ENCODE measurements at regions not wholly inside any gene's neighbourhood (a gene's known extent, or its start where the extent isn't known, plus 50 kb on each side); places are given as distances from the start of the nearest gene placed in this dataset.

- Histone ChIP-seq H3K27ac (no peak overlapping the region), H3K4me1 (no peaks in the 10 kb centered on the region)
- 81 to 82% methylated on average over 4 of the region's 4 CpGs for WGBS, 2 donors
These were observed 126.1 kb downstream of the ELAPOR2 start for GRCh38 chr7:86933295-86933845.

GRCh38 chr7:86932038-86932512, 127.4 kb downstream of the ELAPOR2 start:
- no peak for DNase-seq
- TF ChIP-seq CTCF (IDR thresholded peaks at IDR 0.05) (no peak), POLR2A (IDR thresholded peaks at IDR 0.05) (no peak)
- intact Hi-C loops (cut with DNase I; ENCODE audit: low total_unique reads) = loop anchor here (10.0 kb wide), 1 partner anchor 303 kb away; no protein-coding TSS in a partner anchor
- H3K27ac ChIP-seq = no peak overlapping the region
- H3K4me3 ChIP-seq = no peak overlapping the region
- no peaks in the 10 kb centered on the region for H3K36me3 ChIP-seq (ENCODE audit: low read depth, missing control alignments)
- WGBS, 2 donors = 63 to 75% methylated on average over 3 of the region's 3 CpGs
- H3K9me3 ChIP-seq = no peaks in the 10 kb centered on the region
- H3K4me1 ChIP-seq = no peaks in the 10 kb centered on the region
- H3K27me3 ChIP-seq = no peaks in the 10 kb centered on the region

More at GRCh38 chr7:86933295-86933845, 126.1 kb downstream of the ELAPOR2 start:
- no peaks in the 10 kb centered on the region for H3K27me3 ChIP-seq
- TF ChIP-seq CTCF (IDR thresholded peaks at IDR 0.05) = no peak
- TF ChIP-seq POLR2A (IDR thresholded peaks at IDR 0.05) = no peak
- DNase-seq = no peak
- intact Hi-C loops (cut with DNase I; ENCODE audit: low total_unique reads) = loop anchor here (10.0 kb wide), 1 partner anchor 301 kb away; no protein-coding TSS in a partner anchor
- H3K4me3 ChIP-seq = no peak overlapping the region
- H3K36me3 ChIP-seq (ENCODE audit: low read depth, missing control alignments) = no peaks in the 10 kb centered on the region
- H3K9me3 ChIP-seq = no peaks in the 10 kb centered on the region

- WGBS, 2 donors = 86 to 95% methylated on average over 2 of the region's 2 CpGs
- TF ChIP-seq CTCF (IDR thresholded peaks at IDR 0.05) = no peak
- no peak for TF ChIP-seq POLR2A (IDR thresholded peaks at IDR 0.05)
- Histone ChIP-seq H3K9me3 (no peaks in the 10 kb centered on the region), H3K4me3 (no peak overlapping the region), H3K27me3 (no peaks in the 10 kb centered on the region), H3K36me3 (ENCODE audit: low read depth, missing control alignments) (no peaks in the 10 kb centered on the region), H3K4me1 (no peaks in the 10 kb centered on the region), H3K27ac (no peak overlapping the region)
- intact Hi-C loops (cut with DNase I; ENCODE audit: low total_unique reads) = loop anchor here (10.0 kb wide), 1 partner anchor 303 kb away; no protein-coding TSS in a partner anchor
- DNase-seq = no peak
These were observed 128.0 kb downstream of the ELAPOR2 start for GRCh38 chr7:86931439-86931838.

DNA sequence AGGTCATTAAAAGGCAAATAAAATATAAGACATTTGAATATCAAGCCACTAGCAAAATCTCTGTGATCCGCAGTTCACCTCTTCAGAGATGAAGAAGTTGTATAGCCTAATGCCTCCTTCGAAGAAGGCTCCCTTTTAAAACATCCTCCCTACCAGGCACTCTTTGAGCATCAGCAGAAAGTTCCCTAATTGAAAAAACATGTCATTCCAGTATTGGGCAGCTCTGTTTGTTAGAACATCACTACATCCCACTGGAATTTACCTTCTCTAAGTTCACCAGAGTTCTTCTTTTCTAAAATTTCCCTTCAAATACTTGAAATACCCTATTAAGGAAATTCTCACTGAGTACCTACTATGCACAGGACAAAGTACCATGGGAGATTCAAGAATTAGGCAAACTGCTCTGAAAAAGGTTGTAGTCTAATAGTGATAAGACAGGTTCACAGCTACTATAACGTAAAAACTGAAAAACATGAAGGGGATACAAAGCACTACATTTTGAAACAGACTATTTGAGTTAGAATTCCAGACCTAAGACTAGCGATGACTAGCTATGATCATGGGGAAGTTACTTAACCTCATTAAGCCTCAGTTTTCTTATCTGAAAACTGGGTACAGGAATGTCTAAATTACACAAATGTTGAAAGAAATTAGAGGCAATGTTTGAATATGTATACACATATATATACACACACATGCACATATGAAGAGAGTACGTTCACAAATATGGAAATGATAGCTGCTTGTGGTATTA, 128.7 kb downstream of the ELAPOR2 start:
- H3K27ac ChIP-seq = no peak overlapping the region
- no peaks in the 10 kb centered on the region for H3K36me3 ChIP-seq (ENCODE audit: low read depth, missing control alignments)
- no peaks in the 10 kb centered on the region for H3K27me3 ChIP-seq
- H3K4me3 ChIP-seq = no peak overlapping the region
- TF ChIP-seq CTCF (IDR thresholded peaks at IDR 0.05) = no peak
- no peak for TF ChIP-seq POLR2A (IDR thresholded peaks at IDR 0.05)
- no peaks in the 10 kb centered on the region for H3K9me3 ChIP-seq
- no peaks in the 10 kb centered on the region for H3K4me1 ChIP-seq
- DNase-seq = no peak
- intact Hi-C loops (cut with DNase I; ENCODE audit: low total_unique reads) = loop anchor here (10.0 kb wide), 1 partner anchor 304 kb away; no protein-coding TSS in a partner anchor
- 89 to 96% methylated on average over 5 of the region's 5 CpGs for WGBS, 2 donors
